ENCODE measurements at regions not wholly inside any gene's neighbourhood (a gene's known extent, or its start where the extent isn't known, plus 50 kb on each side); places are given as distances from the start of the nearest gene placed in this dataset.

DNA sequence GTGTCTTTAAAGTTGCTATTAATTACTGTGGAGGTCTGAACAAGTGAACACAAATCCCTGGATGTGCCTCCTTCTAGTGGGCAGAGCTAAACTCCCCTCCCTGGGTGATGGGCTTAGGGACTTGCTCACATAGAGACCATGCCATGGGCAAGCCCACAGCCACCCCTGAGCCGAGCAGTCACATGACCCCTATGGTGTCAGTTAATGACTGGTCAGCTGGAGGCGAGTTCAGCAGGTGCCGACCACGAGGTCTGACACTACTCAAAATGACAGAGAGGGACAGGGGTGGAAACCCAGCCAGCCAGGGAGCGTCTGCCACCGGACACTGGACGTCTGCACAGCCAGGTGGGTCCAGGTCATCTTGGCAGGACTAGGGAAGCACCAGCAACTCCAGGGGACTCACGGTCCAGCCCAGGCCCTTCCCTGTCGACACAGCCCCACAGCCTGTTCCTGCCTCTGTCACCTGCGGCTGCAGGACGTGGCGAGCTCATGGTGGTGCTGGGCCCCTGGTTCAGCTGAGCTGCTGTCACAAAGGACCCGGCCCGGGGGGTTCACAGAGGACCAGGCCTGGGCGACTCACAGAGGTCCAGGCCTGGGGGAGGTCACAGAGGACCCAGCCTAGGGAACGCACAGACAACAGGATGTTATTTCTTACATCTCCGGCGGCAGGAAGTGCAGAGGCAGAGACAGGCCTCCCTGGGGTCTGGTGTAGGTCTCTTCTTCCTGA lies 135.0 kb downstream of the BRD1 start:
- H3K36me3 ChIP-seq (replicated peaks in 1 of 2; ENCODE audit: control insufficient read depth in 1 of 2, insufficient read depth in 2 of 2, low read length in 2 of 2), result no peaks in the 10 kb centered on the region
- no peak for FAIRE-seq
- H3K27ac ChIP-seq (ENCODE audit: extremely low read length, insufficient read depth, low read length), result no peak overlapping the region
- H4K20me1 ChIP-seq (ENCODE audit: insufficient read depth, low read length), result no peaks in the 10 kb centered on the region
- POLR2A ChIA-PET, result no interaction called here
- no peaks in the 10 kb centered on the region for H3K79me2 ChIP-seq (ENCODE audit: insufficient read depth, low read length)
- peaks cover 9% of the 10 kb centered on the region; the same call in 1 of the 2 replicates for H3K9me3 ChIP-seq (ENCODE audit: low read length)
- H3K9ac ChIP-seq (ENCODE audit: insufficient read depth, low read depth, low read length), result no peak overlapping the region
- CTCF ChIA-PET (ENCODE audit: low intra/inter-chr PET ratio, low total read pairs), result no interaction called here
- peaks cover 11 to 59% of the 10 kb centered on the region in 2 experiments; a peak in 4 of 5 replicates for H3K27me3 ChIP-seq (ENCODE audit: control insufficient read depth in 1 of 2, insufficient read depth in 2 of 2, low read length in 2 of 2)
- no peak for ATAC-seq
- intact Hi-C loops (cut with micrococcal nuclease; ENCODE audit: unreplicated experiment) (no loop called here), in situ Hi-C loops (cut with HindIII; ENCODE audit: extremely low pct_ligation_motif_present, low pct_unique_long_range_greater_than_20kb) (no loop called here)
- no peaks in the 10 kb centered on the region for H3K4me1 ChIP-seq (ENCODE audit: insufficient read depth, low read length)
- DNase-seq (ENCODE audit: low spot score), result no peak
- no peak overlapping the region for H3K4me3 ChIP-seq (replicated peaks in 1 of 3; ENCODE audit: insufficient read depth in 1 of 3, low read depth in 2 of 3, low read length in 3 of 3)
- H3K4me2 ChIP-seq (ENCODE audit: low read depth, low read length), result no peak overlapping the region
- BruUV-seq (replicated peaks), result no TSS peak
- no CpG with 5 or more reads among the region's 18 CpGs for WGBS (ENCODE audit: low lambda C conversion rate)
- H2AFZ ChIP-seq (ENCODE audit: low read length), result no peak overlapping the region
- TF ChIP-seq, protein P1, sequence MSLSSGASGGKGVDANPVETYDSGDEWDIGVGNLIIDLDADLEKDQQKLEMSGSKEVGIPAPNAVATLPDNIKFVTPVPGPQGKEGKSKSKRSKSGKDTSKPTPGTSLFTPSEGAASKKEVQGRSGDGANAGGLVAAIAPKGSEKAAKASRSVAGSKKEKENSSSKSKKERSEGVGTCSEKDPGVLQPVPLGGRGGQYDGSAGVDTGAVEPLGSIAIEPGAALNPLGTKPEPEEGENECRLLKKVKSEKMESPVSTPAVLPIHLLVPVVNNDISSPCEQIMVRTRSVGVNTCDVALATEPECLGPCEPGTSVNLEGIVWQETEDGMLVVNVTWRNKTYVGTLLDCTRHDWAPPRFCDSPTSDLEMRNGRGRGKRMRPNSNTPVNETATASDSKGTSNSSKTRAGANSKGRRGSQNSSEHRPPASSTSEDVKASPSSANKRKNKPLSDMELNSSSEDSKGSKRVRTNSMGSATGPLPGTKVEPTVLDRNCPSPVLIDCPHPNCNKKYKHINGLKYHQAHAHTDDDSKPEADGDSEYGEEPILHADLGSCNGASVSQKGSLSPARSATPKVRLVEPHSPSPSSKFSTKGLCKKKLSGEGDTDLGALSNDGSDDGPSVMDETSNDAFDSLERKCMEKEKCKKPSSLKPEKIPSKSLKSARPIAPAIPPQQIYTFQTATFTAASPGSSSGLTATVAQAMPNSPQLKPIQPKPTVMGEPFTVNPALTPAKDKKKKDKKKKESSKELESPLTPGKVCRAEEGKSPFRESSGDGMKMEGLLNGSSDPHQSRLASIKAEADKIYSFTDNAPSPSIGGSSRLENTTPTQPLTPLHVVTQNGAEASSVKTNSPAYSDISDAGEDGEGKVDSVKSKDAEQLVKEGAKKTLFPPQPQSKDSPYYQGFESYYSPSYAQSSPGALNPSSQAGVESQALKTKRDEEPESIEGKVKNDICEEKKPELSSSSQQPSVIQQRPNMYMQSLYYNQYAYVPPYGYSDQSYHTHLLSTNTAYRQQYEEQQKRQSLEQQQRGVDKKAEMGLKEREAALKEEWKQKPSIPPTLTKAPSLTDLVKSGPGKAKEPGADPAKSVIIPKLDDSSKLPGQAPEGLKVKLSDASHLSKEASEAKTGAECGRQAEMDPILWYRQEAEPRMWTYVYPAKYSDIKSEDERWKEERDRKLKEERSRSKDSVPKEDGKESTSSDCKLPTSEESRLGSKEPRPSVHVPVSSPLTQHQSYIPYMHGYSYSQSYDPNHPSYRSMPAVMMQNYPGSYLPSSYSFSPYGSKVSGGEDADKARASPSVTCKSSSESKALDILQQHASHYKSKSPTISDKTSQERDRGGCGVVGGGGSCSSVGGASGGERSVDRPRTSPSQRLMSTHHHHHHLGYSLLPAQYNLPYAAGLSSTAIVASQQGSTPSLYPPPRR (CRISPR knock-in tag; IDR thresholded peaks at IDR 0.05; ENCODE audit: borderline replicate concordance), result no peak
- TF ChIP-seq PHF21A (CRISPR knock-in tag; IDR thresholded peaks at IDR 0.05) (no peak), MIER3 (CRISPR knock-in tag; IDR thresholded peaks at IDR 0.05; ENCODE audit: borderline replicate concordance) (no peak), HMG20A (CRISPR knock-in tag; IDR thresholded peaks at IDR 0.05; ENCODE audit: borderline replicate concordance) (no peak), CBX2 (IDR thresholded peaks at IDR 0.05; ENCODE audit: low read depth, low read length) (no peak), CBX2 (CRISPR knock-in tag; IDR thresholded peaks at IDR 0.05; ENCODE audit: low read depth) (no peak), ZNF788 (CRISPR knock-in tag; IDR thresholded peaks at IDR 0.05; ENCODE audit: borderline replicate concordance) (no peak), ZBTB20 (CRISPR knock-in tag; IDR thresholded peaks at IDR 0.05; ENCODE audit: borderline replicate concordance, low read depth) (no peak), PHB2 (IDR thresholded peaks at IDR 0.05; ENCODE audit: partially characterized antibody) (no peak)
- TF ChIP-seq, protein P2, sequence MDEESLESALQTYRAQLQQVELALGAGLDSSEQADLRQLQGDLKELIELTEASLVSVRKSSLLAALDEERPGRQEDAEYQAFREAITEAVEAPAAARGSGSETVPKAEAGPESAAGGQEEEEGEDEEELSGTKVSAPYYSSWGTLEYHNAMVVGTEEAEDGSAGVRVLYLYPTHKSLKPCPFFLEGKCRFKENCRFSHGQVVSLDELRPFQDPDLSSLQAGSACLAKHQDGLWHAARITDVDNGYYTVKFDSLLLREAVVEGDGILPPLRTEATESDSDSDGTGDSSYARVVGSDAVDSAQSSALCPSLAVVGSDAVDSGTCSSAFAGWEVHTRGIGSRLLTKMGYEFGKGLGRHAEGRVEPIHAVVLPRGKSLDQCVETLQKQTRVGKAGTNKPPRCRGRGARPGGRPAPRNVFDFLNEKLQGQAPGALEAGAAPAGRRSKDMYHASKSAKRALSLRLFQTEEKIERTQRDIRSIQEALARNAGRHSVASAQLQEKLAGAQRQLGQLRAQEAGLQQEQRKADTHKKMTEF (CRISPR knock-in tag; IDR thresholded peaks at IDR 0.05), result no peak
- TF ChIP-seq, protein P3, sequence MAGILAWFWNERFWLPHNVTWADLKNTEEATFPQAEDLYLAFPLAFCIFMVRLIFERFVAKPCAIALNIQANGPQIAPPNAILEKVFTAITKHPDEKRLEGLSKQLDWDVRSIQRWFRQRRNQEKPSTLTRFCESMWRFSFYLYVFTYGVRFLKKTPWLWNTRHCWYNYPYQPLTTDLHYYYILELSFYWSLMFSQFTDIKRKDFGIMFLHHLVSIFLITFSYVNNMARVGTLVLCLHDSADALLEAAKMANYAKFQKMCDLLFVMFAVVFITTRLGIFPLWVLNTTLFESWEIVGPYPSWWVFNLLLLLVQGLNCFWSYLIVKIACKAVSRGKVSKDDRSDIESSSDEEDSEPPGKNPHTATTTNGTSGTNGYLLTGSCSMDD (CRISPR knock-in tag; IDR thresholded peaks at IDR 0.05), result no peak
- TF ChIP-seq, protein P4, sequence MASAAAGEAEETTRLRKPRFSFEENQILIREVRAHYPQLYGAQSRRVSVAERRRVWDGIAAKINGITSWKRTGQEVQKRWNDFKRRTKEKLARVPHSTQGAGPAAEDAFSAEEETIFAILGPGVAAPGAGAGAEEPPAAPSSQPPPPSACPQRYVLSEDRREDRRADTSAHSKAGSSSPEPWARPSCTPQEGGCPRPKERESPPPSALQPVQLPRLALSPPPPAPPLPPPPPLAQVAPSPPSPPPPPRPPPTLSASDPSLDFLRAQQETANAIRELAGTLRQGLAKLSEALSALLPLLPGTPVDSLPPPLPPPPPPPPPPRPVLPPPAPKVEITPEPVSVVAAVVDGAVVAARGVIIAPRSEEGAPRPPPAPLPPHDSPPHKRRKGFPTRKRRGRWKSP (CRISPR knock-in tag; IDR thresholded peaks at IDR 0.05), result no peak

Measured in HepG2 (cell line).